Activated CD4-positive, CD25-positive, alpha-beta regulatory T cell treated with anti-CD3 and anti-CD28 coated beads, Interleukin-2, amount 50 U/mL, for 24 hours (primary cell): ENCODE measurements at regions not wholly inside any gene's neighbourhood (a gene's known extent, or its start where the extent isn't known, plus 50 kb on each side); places are given as distances from the start of the nearest gene placed in this dataset.
"Not testable (repeated sequence)": the region's sequence is repeated elsewhere in the genome, so short reads cannot be mapped to it uniquely, and the experiment has no call there.

Source experiments
- ATAC-seq, 2 donors: fragments of 150-1000 bp; cut with Tn5 transposase; one replicate each; pipeline ENCODE4 v1.10.0; 2021; ENCODE audit warnings: mild to moderate bottlenecking in 1 of 2, moderate library complexity in 1 of 2

DNA sequence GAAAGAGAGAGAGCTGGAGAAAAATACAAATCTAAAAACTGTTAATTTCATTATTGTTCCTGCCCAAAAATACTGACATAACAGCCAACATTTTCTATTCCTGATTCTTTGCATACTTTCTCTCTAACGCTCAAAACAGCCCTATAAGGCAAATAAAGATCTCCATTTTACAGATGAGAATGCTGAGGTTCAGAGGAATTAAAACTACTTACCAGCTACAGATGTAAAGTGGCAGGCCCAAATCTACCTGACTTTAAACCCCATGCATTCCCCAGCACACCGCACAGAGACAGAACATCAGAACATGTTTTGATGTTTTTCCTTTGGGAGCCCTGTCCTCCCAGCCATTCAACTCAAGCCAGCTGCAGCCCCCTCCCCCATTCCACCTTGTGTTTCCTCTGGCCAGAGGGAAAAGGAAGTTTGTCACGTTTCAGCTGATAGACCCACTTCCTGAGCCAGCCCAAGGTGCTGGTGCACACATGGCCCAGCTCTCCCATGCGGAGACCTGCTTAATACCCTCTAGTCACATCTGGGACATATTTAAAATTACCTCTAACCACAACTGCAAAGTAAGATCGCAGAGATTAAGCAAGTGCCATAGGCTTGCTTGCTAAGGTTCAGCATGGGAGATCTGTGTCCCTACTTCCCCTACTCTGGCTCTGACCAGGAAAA lies 133.1 kb upstream of the NFIA start:
- no peak for ATAC-seq

DNA sequence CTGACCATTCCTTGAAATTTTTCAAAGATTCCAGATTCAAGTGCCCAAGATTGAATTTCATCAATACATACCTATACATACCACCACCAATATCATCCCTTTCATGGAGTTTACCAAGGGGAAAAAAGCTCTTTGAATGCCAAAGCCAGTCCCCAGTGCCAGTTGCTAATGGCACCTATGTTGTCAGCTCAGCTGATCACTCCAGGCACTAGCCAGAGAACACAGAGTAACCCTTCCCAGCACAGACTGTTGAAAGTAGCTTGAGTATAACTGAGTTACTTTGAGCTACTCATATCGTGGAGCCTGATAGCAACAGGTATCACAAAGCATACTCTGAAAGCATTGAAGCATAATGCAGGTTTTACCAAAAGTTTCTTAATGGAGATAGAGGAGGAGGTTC lies 133.9 kb upstream of the NFIA start:
- no peak for ATAC-seq

DNA sequence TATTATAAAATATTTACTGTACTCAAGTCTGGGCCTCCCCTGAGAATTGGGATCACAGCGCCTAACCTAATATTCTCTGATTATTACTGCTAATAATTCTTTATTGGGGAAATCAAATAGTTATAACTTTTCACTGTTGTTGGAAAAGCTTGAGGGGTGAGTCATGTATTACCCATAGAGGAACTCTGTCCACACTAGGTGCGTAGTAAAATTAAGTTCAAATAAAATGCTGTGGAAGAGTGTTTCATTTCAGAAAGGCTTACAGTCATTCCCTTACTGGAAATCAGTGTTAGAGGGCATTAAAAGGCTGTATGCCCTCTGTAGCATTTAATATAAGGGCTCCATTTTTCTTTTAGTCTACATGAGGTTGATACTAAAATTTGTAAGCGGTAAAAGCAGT lies 135.0 kb upstream of the NFIA start:
- ATAC-seq = no peak

GRCh38 chr1:60942896-60943638 lies 139.3 kb upstream of the NFIA start:
- no peak for ATAC-seq

GRCh38 chr1:60942291-60942690 lies 140.1 kb upstream of the NFIA start:
- no peak for ATAC-seq

GRCh38 chr1:60940685-60941084 lies 141.7 kb upstream of the NFIA start:
- not testable (repeated sequence) for ATAC-seq

DNA sequence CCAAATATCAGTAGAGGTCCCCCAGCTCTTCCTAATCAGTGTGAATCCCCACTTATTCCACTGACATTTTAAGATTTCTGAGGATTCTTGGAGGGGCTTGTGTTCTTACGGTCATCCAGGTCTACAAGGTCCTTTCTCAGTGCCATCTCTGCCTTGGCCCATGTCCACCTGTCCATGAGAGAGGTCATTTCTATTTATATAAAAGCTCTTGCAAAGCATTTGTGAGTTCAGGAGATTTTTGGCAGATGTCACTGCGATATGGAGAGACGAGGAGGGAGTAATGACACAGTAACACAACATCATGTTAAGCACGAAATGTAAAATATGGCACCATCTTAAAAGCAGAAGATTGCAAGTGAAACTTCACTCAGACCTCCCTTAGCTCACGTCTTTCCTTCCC lies 144.6 kb upstream of the NFIA start:
- ATAC-seq = no peak

- ATAC-seq = no peak
Observed at GRCh38 chr1:60936591-60937342, 145.6 kb upstream of the NFIA start.

DNA sequence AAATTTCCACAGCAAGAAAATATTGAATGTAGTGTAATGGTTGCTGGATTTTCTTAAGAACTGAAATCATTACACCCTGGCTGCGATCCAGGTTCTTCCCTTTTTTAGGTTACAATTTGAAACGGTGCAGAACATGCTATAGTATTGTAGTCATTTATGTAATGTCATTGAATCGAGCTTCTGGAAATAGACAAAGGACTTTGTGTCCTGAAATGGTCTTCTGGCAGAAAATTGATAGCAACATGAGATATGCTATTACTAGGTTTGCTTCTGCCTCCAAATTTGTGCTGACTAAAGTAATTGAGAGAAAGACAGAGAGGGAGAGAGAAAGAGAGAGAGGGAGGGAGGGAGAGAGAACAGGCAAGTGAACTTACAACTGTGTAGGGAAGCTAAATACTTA lies 146.2 kb upstream of the NFIA start:
- ATAC-seq = no peak

DNA sequence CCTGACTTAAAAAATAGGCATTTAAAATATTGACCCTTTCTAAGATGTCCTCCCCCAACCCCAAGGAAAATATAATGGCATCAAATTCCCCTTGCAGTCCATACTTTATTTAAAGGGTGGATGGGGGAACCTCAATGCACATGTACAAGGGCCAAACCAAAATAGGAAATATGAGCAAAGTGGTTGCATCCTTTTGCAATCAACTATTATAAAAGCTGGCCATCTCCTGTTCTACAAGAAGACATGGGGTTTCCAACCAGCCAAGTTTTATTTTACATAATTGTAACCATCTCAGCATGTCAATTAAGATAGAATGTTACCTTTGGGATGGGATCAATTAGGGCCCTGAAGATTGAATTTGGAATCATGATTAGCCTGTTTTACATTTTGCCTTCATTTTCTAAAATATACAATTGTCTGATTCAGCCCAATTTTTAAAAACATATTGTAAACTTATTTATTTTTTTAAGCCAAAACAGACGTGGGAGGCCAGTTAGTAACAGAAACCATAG lies 146.7 kb upstream of the NFIA start:
- ATAC-seq = no peak

- no peak for ATAC-seq
Observed at GRCh38 chr1:60930130-60930529, 152.2 kb upstream of the NFIA start.

DNA sequence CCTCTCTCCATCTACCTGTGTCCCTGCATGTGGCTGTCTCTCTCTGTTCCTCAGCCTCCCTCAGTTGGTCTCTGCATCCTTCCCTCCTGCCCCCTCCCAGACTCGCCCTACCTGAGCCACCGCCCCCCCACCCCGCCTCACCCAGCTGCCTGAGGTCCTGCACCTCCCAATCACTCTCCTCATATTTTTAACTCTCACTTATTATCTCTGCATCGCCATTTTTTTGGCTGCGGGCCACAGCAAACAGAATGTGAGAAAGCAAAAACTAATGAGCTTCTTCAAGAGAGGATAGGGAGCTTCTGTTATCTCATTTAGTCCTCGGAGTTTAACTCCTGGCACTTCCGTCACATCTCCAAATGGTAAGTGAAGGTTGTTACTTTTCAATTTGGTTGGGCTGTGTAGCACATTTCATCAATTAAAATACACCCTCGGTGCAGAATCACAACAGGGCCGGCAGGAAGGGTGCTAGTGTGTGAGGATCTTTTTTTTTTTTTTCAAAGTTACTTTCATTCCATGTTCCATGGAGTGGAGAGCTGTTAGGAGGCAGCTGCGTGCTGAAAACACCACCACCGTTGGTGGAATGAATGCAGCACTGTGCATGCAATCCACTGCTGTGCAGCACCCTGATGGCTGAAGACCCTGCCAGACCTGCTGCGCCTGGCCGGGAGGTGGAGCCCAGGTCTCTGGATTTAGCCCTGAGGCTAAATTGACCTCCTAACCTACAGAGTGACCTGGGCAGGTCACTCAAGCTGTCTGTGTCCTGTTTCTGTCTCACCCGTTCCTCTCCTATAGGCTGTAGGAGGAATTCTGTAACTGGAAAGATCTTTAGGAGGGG lies 157.2 kb upstream of the NFIA start:
- ATAC-seq = no peak

DNA sequence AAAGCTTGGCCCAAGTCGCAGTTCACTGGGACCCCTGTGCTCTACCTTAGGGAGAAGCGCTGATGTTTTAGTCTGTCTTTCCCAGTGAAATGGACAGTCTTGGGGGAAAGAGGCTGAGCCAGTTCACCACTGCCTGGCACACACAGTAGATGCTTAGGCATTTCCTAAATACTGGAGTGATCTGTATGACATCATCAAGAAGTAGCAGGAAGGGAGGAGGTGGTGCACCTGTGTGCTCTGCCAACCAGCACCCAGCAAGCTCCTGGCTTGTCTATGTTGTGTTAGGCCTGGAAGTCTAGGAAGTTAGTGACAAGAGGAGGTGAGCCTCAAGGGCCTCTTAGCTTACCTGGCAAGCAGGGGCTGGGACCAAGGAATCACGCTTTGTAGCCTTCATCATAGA lies 158.2 kb upstream of the NFIA start:
- ATAC-seq = no peak

DNA sequence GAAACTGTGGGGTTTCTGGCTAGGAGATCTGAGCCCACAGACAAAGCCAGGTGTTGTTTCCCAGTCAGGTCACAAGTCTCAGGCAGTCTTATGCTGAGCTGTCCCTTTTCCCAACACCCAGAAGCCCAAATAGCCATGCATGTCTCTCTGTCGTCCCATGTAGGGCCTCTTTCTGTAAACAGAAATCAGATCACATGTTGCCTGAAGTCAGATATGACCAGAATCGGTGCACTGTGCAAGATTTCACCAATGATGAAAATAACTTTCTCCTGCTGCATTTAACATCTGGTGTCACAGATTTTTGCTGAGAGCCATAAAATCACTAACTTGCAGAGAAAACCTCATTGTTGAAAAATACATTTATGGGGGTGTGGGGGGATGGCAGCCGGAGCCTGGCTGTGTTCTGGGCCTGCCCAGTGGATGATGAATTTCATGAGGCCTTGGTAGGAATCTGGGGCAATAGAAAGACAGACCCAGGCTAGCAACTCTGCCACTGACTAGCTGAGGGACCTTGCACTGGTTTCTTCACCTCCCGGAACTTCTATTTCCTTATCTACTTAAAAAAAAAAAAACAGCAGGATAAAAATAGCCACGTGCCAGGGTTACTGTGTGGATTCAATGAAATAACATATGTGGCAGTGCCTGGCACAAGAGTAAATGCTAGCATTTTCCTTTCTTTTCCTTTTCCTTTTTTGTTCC lies 158.8 kb upstream of the NFIA start:
- no peak for ATAC-seq

- no peak for ATAC-seq
Observed at GRCh38 chr1:60922304-60922703, 160.1 kb upstream of the NFIA start.

- no peak for ATAC-seq
Observed at GRCh38 chr1:60921175-60921574, 161.2 kb upstream of the NFIA start.

GRCh38 chr1:60920561-60920960 lies 161.8 kb upstream of the NFIA start:
- ATAC-seq = no peak

GRCh38 chr1:60918867-60919266 lies 163.5 kb upstream of the NFIA start:
- no peak for ATAC-seq

DNA sequence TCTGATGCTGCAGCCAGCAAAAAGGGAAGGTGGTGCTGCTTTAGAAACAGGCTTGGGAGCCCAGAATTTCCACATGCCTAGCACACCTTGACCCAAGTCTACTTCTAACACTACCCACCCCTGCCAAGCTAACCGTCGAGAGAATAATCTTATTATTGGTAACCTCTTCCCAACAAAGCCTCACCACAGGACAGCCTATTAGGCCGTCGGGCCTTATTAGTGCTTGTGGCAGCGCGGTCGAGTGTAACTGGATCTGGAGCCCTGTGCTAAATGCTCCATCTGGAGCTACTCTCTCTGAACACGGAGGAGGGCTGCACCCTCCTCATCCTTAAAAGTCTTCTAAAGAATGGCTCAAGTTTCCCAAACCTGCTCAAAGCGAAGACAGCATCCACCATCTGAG lies 165.5 kb upstream of the NFIA start:
- ATAC-seq = no peak

DNA sequence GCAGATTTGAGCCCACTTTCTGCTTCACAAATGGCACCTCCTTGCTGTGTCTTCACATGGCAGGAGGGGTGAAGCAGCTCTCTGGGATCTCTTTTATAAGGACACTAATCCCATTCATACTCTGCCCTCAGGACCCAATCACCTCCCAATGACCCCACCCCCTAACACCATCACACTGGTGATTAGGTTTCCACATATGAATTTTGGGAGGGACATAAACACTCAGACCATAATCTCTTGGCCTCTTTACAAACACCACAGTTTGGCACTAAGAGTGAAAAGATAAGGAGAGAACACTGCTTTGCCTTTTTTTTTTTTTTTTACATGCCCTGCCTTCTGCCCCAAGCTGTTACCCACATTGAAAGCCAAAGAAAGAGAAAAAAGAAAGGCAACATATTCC lies 166.2 kb upstream of the NFIA start:
- no peak for ATAC-seq

- ATAC-seq = no peak
Observed at GRCh38 chr1:60915441-60915840, 166.9 kb upstream of the NFIA start.

DNA sequence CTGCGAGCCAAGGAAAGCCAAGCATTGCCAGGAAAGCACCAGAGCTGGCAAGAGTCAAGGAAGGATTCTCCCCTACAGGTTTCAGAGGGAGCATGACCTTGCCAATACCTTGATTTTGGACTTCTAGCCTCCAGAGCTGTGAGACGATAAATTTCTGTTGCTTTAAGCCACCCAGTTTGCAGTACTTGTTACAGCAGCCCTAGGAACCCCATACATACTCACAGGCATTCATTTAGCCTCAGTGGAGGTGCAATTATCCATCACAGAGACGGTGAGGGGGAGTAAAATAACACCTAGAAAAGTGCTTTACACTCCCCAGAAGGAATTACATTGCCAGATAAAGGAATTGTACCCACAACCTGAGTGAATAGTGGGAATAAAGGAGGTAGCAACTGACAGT lies 167.4 kb upstream of the NFIA start:
- ATAC-seq = no peak
